GM18867 (cell line): ENCODE measurements at regions not wholly inside any gene's neighbourhood (a gene's known extent, or its start where the extent isn't known, plus 50 kb on each side); places are given as distances from the start of the nearest gene placed in this dataset.
"Not testable (repeated sequence)": the region's sequence is repeated elsewhere in the genome, so short reads cannot be mapped to it uniquely, and the experiment has no call there.

Experiments used
- ATAC-seq: cut with Tn5 transposase; IDR thresholded peaks from one replicate; pipeline ENCODE4 v1.9.1; 2021; ENCODE audit warnings: mild to moderate bottlenecking, moderate library complexity; ENCODE audit not compliant: unreplicated experiment

GRCh38 chr3:153023896-153024295 lies 138.1 kb upstream of the RAP2B start:
- no peak for ATAC-seq

- ATAC-seq: no peak
Observed at GRCh38 chr3:153026026-153026425, 136.0 kb upstream of the RAP2B start.

DNA sequence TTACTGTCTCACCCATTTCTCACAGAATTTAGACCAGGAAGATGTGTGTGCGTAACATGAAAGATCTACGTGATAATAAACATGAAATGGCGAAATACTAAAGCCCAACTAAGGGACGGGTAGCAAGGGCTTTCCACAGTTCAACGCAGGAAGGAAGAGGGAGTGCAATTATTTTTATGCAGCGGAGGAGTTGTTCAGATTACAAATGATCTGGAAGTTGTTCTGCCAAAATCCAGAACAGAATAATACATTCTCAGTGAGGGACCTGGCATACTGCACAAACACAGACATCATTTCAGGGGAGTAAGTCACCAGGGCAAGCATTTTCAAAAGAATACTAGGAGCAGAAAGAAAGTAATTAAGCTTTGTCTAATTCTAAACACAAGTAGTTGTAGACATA lies 133.6 kb upstream of the RAP2B start:
- ATAC-seq: no peak

- no peak for ATAC-seq
Observed at GRCh38 chr3:153029350-153029749, 132.7 kb upstream of the RAP2B start.

DNA sequence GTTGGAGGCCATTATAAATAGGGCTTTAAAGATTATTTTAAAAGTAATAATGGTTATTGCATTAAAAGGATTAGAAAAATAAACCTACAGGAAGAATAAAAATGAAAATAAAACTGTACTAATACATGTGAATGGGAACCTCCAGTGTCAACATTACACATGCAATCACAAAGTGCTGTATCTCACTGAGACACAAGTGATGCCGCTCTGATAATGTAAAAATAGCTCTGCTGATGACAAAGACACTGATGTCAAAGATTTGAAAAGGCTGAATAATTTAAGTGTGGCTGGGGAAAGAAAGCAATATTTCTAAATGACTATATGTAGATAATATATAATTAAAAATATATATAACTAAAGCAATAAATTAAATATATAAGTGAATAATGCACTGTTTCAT lies 129.1 kb upstream of the RAP2B start:
- ATAC-seq: no peak

GRCh38 chr3:153036846-153037245 lies 125.2 kb upstream of the RAP2B start:
- no peak for ATAC-seq

DNA sequence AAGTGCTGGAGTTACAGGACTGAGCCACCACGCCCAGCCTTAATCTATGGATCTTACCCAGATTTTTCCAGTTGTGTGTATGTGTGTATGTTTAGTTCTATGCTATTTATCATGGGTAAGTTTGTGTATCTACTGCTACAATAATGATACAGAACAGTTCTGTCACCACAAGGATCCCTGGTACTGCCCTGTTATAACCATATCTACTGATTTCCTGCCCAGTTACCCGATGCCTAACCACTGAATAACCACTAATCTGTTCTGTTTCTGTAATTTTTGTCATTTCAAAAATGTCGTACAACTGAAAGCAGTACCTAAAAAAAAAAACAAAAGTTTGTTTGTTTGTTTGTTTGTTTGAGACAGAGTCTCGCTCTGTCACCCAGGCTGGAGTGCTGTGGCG lies 123.7 kb upstream of the RAP2B start:
- ATAC-seq: no peak

DNA sequence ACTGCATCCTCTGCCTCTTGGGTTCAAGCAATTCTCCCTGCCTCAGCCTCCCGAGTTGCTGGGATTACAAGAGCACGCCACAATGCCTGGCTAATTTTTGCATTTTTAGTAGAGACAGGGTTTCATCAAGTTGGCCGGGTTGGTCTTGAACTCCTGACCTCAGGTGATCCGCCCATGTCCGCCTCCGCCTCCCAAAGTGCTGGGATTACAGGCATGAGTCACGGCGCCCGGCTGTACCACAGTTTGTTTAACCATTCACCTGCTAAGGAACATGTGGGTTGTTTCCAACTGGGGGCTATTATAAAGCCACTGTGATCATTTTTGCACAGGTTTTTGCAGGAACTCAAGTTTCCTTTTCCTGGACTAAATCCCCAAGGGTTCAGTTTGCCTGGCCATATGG lies 123.2 kb upstream of the RAP2B start:
- ATAC-seq: no peak

- no peak for ATAC-seq
Observed at GRCh38 chr3:153041181-153041580, 120.8 kb upstream of the RAP2B start.

GRCh38 chr3:153042088-153042487 lies 119.9 kb upstream of the RAP2B start:
- no peak for ATAC-seq

DNA sequence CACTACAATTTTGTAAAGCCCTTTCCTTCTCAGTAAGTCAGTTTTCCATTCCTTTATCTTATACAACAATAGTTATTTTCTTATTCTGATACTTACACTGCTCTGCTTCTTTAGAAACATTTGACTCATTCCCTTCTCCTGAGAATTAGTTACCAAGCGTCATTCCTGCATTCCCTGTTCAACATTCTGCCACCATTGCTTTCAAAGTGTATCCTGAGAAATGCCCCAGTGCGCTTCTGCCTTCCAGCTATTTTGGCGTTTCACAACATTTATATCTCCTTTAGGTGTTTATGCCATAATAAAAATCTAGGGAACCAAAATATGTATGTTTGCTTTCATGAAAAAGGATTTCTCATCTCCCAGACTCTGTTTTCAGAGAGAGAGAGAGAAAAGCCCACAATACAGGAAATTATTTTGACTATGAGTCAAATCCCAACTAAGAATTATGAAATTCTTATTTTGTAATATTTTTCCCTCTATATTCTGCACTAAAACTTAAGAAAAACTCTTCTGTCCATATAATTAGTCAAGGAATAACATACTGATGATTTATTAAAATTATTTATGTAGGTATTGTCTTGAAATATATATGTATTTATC lies 118.2 kb upstream of the RAP2B start:
- ATAC-seq: no peak

- no peak for ATAC-seq
Observed at GRCh38 chr3:153045150-153045549, 116.9 kb upstream of the RAP2B start.

DNA sequence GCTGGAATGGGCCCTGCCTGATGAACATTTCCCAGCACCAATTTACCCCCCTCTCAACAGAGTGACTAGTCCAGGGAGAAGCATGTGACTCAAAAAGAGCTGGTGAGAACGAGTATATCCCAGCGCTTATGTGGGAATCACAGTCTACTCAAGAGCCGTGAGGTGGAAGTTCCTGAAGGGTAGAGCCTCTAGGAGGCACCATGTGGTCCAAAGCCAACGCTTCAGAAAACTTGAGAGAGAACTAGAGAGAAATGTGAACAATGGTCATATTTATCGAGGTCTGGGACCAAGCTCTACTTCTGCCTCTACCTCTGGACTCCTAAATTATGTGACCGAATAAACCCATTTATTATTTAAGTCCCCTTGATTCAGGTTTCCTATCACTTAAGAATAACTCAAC lies 111.0 kb upstream of the RAP2B start:
- no peak for ATAC-seq

DNA sequence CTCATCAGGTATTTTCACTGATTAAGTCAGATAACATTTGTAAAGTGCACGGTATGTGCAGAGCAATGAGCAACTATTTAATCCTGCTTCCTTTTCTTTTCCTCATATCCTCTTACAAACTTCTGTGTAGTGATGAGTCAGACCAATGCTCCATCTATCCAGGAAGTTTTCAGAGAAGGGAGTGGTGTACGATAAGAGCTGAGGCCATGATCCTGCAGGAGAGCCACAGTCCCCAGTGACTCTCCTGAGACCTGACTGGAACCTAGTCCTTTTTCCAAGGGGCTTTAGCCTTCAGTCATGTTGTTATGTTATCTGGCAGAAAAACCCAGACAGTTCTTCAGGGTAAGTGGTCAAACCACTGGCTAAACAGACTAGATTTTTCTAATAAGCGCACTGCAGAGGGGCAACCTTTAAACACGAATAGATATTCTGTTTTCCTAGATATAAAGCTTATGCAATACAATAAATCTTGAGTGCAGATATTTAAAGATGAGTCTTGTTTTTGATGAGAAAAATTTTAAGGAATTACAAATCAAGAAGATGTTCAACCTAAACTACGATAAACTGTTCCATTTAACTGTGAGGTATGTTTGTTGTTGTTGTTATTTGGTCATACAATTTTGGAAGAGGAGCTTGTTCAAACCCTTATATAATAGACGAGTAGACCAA lies 110.5 kb upstream of the RAP2B start:
- ATAC-seq: no peak

DNA sequence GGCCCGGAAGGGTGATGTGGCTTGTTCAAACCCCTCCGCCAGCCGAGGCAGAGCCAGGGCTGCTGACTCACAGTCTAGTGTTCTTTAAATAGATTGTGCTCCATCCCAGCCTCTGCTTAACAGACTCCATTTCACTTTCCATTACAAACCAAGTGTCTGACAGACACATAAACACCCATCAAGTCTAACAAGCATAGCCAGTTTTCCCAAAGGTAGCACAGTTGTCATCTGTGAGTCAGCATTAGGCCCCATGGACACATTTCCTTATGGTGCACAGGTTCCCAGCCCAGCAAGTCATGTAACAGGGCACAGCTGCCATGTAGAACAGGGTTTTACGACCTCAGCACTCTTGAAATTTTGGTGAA lies 109.9 kb upstream of the RAP2B start:
- ATAC-seq: no peak

GRCh38 chr3:153055217-153055616 lies 106.8 kb upstream of the RAP2B start:
- no peak for ATAC-seq

DNA sequence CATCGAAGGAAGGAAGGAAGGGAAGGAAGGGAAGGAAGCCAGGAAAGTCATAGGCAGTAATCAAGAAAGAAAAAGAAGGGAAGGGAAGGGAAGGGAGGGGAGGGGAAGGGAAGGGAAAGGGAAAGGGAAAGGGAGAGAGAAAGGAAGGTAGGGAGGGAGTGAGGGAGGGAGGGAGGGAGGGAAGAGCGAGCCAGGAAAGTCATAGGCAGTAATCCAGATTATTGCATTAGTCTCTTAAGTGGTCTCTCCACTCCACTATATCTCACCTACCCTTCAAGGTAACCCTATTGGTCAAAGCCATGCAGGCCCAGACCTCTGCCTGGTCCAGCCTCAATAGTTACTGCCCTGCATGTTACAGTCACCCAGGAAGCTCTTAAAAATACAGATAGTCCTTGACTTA lies 106.2 kb upstream of the RAP2B start:
- no peak for ATAC-seq

DNA sequence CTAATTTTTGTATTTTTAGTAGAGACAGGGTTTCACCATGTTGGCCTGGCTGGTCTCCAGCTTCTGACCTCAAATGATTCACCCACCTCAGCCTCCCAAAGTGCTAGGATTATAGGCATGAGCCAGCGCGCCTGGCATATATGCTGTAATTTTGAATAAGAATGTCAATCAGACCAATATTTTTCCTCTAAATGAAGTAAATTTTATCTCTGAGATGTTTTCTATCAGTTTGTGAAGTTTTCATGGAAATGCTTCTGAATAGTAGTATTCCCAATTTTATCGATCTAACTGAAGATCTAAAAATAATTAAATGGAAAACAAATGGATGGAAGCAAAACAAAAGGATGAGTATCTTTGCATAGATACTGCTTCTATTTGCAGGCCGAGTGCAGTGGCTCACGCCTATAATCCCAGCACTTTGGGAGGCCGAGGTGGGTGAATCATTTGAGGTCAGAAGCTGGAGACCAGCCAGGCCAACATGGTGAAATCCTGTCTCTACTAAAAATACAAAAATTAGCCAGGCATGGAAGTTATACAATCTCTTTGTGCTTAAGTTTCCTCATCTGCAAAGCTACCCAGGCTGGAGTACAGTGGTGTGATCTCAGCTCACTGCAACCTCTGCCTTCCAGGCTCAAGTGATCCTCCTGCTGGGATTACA lies 103.9 kb upstream of the RAP2B start:
- ATAC-seq: not testable (repeated sequence)

GRCh38 chr3:153060346-153060745 lies 101.7 kb upstream of the RAP2B start:
- ATAC-seq: no peak

- no peak for ATAC-seq
Observed at GRCh38 chr3:153061938-153062528, 100.0 kb upstream of the RAP2B start.

DNA sequence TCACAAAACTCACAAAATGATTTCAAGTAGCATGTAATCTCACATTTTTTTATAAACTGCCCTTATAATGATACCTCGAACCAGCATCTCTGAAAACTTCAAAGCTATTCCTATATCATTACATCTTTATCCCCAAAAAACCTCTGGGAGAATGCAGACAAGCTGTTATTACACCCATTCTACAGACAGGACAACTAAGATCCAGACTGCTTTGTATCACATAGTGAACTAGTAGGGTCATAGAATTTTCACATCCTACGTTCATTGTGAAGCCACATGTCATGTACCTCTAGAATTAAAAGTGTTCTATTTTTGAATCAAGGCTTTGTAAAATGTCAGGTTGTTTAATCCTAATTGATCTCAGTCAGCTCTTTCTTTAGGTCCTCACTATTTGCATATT lies 98.7 kb upstream of the RAP2B start:
- ATAC-seq: no peak

DNA sequence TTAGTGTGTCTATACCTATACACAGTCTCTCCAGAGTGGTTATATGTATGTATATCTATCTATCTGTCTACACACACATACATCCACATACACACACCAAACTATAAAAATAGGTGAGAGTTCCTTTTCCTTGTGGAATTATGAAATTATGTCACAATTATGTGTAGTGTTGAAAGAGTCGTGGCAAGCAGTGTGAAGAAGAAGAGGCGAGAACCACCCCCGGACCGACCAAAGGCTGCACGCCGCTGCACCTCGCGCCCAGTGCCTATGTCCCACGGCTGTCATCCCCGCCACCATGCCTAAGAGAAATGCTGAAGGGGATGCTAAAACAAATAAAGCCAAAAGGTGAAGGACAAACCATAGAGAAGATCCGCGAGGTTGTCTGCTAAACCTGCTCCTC lies 95.0 kb upstream of the RAP2B start:
- no peak for ATAC-seq
